ENCODE measurements at regions not wholly inside any gene's neighbourhood (a gene's known extent, or its start where the extent isn't known, plus 50 kb on each side); places are given as distances from the start of the nearest gene placed in this dataset.

DNA sequence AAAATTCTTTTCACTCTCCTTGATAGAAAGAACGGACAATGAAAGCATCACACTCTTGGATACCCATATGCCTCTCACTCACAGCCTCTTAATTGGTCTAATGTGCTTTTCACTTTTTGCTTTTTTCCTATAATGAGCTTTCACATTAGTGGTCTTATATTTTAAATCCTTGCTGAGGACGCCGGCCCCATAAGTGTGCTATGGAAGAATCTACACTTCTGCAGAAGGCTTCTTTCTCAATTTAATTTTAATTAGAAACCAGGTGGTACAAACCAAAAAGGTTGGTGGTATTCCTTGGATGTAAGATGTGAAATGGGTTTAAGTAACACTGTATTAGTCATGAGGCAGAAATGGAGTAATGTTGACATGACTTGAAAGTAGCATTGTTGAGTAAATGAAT lies 190.6 kb upstream of the NFIA start (continued):
- TF ChIP-seq CTBP2 (IDR thresholded peaks at IDR 0.05; ENCODE audit: borderline replicate concordance, insufficient read depth, insufficient read length, low read length) (no peak), BACH1 (IDR thresholded peaks at IDR 0.05; ENCODE audit: low read length) (no peak), YY1 (IDR thresholded peaks at IDR 0.05; ENCODE audit: low read depth, low read length) (no peak)
- TF ChIP-seq, protein P1, sequence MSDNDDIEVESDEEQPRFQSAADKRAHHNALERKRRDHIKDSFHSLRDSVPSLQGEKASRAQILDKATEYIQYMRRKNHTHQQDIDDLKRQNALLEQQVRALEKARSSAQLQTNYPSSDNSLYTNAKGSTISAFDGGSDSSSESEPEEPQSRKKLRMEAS (IDR thresholded peaks at IDR 0.05): no peak
- TF ChIP-seq, protein P2, sequence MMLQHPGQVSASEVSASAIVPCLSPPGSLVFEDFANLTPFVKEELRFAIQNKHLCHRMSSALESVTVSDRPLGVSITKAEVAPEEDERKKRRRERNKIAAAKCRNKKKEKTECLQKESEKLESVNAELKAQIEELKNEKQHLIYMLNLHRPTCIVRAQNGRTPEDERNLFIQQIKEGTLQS (IDR thresholded peaks at IDR 0.05; ENCODE audit: insufficient read depth, low read depth, low read length): no peak
- TF ChIP-seq, protein P3, sequence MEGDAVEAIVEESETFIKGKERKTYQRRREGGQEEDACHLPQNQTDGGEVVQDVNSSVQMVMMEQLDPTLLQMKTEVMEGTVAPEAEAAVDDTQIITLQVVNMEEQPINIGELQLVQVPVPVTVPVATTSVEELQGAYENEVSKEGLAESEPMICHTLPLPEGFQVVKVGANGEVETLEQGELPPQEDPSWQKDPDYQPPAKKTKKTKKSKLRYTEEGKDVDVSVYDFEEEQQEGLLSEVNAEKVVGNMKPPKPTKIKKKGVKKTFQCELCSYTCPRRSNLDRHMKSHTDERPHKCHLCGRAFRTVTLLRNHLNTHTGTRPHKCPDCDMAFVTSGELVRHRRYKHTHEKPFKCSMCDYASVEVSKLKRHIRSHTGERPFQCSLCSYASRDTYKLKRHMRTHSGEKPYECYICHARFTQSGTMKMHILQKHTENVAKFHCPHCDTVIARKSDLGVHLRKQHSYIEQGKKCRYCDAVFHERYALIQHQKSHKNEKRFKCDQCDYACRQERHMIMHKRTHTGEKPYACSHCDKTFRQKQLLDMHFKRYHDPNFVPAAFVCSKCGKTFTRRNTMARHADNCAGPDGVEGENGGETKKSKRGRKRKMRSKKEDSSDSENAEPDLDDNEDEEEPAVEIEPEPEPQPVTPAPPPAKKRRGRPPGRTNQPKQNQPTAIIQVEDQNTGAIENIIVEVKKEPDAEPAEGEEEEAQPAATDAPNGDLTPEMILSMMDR (IDR thresholded peaks at IDR 0.05; ENCODE audit: control extremely low read depth in 1 of 3, insufficient read depth in 1 of 3, low read depth in 1 of 3, low read length in 3 of 3): no peak
